HepG2 (cell line): ENCODE measurements at regions not wholly inside any gene's neighbourhood (a gene's known extent, or its start where the extent isn't known, plus 50 kb on each side); places are given as distances from the start of the nearest gene placed in this dataset.
A peak's percentile ranks its signal among the peaks of the same experiment; 100 is the strongest.
"Not testable (repeated sequence)": the region's sequence is repeated elsewhere in the genome, so short reads cannot be mapped to it uniquely, and the experiment has no call there.

ENCODE experiments used
- CEBPB ChIP-seq: IDR thresholded peaks from 2 replicates; pipeline ENCODE4 v1.6.1; 2011; ENCODE audit warnings: low read depth, low read length, improper control_type of control experiment, borderline replicate concordance
- CEBPG ChIP-seq: IDR thresholded peaks from 2 replicates; pipeline ENCODE4 v1.6.1; 2016
- GATAD2A ChIP-seq: IDR thresholded peaks from 2 replicates; pipeline ENCODE4 v1.6.1; 2016
- HNF4A ChIP-seq: sonication (generic); formaldehyde crosslinking; IDR thresholded peaks from 2 replicates; pipeline ENCODE4 v1.4.0; 2020; ENCODE audit warnings: missing genetic modification reagents
- HNF4G ChIP-seq, 2 experiments: sonication (generic) in 1 of 2; formaldehyde crosslinking in 1 of 2; IDR thresholded peaks; 2 replicates each; pipeline versions ENCODE4 v1.4.0 to v1.6.1; 2011 to 2020; ENCODE audit warnings: borderline replicate concordance in 2 of 2, low read depth in 2 of 2, mild to moderate bottlenecking in 2 of 2, low read length in 1 of 2, missing genetic modification reagents in 1 of 2, moderate library complexity in 1 of 2
- ZNF121 ChIP-seq: sonication (generic); formaldehyde crosslinking; IDR thresholded peaks from 2 replicates; pipeline ENCODE4 v1.5.0; 2020; ENCODE audit warnings: mild to moderate bottlenecking, missing genetic modification reagents
- TF ChIP-seq, protein P1 (sequence below): IDR thresholded peaks from 2 replicates; pipeline ENCODE4 v1.4.0; 2020; ENCODE audit warnings: mild to moderate bottlenecking, missing genetic modification reagents
- TF ChIP-seq, protein P2 (sequence below): sonication (generic); formaldehyde crosslinking; IDR thresholded peaks from 2 replicates; pipeline ENCODE4 v1.5.0; 2020; ENCODE audit warnings: mild to moderate bottlenecking, missing genetic modification reagents

DNA sequence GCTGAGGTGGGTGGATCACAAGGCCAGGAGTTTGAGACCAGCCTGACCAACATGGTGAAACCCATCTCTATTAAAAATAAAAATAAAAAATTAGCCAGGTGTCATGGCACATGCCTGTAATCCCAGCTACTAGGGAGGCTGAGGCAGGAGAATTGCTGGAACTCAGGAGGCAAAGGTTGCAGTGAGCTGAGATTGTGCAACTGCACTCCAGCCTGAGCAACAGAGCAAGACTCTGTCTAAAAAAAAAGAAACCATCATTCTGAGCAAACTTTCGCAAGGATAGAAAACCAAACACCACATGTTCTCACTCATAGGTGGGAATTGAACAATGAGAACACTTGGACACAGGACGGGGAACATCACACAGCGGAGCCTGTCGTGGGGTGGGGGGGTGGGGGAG is 126.4 kb downstream of the MPP7 start (continued):
- TF ChIP-seq, protein P1, sequence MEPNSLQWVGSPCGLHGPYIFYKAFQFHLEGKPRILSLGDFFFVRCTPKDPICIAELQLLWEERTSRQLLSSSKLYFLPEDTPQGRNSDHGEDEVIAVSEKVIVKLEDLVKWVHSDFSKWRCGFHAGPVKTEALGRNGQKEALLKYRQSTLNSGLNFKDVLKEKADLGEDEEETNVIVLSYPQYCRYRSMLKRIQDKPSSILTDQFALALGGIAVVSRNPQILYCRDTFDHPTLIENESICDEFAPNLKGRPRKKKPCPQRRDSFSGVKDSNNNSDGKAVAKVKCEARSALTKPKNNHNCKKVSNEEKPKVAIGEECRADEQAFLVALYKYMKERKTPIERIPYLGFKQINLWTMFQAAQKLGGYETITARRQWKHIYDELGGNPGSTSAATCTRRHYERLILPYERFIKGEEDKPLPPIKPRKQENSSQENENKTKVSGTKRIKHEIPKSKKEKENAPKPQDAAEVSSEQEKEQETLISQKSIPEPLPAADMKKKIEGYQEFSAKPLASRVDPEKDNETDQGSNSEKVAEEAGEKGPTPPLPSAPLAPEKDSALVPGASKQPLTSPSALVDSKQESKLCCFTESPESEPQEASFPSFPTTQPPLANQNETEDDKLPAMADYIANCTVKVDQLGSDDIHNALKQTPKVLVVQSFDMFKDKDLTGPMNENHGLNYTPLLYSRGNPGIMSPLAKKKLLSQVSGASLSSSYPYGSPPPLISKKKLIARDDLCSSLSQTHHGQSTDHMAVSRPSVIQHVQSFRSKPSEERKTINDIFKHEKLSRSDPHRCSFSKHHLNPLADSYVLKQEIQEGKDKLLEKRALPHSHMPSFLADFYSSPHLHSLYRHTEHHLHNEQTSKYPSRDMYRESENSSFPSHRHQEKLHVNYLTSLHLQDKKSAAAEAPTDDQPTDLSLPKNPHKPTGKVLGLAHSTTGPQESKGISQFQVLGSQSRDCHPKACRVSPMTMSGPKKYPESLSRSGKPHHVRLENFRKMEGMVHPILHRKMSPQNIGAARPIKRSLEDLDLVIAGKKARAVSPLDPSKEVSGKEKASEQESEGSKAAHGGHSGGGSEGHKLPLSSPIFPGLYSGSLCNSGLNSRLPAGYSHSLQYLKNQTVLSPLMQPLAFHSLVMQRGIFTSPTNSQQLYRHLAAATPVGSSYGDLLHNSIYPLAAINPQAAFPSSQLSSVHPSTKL, result 0 out of 2 replicates have a peak, but pooled peaks have one; percentile 16
- TF ChIP-seq HNF4G (IDR thresholded peaks at IDR 0.05; ENCODE audit: borderline replicate concordance, low read depth, low read length) (peak; percentile 61; the same call in 1 of the 2 replicates), ZNF121 (CRISPR knock-in tag) (peak; percentile 91), GATAD2A (CRISPR knock-in tag) (peak; percentile 19; the same call in 1 of the 2 replicates), HNF4A (CRISPR knock-in tag) (peak; percentile 68), CEBPB (peak; percentile 83), CEBPG (CRISPR knock-in tag) (peak; percentile 90)
- not testable (repeated sequence) for TF ChIP-seq HNF4G (CRISPR knock-in tag; IDR thresholded peaks at IDR 0.05; ENCODE audit: borderline replicate concordance, low read depth)
- TF ChIP-seq, protein P2, sequence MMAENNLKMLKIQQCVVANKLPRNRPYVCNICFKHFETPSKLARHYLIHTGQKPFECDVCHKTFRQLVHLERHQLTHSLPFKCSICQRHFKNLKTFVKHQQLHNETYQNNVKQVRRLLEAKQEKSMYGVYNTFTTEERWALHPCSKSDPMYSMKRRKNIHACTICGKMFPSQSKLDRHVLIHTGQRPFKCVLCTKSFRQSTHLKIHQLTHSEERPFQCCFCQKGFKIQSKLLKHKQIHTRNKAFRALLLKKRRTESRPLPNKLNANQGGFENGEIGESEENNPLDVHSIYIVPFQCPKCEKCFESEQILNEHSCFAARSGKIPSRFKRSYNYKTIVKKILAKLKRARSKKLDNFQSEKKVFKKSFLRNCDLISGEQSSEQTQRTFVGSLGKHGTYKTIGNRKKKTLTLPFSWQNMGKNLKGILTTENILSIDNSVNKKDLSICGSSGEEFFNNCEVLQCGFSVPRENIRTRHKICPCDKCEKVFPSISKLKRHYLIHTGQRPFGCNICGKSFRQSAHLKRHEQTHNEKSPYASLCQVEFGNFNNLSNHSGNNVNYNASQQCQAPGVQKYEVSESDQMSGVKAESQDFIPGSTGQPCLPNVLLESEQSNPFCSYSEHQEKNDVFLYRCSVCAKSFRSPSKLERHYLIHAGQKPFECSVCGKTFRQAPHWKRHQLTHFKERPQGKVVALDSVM (CRISPR knock-in tag), result peak; percentile 57; the same call in 1 of the 2 replicates
